ENCODE measurements at regions not wholly inside any gene's neighbourhood (a gene's known extent, or its start where the extent isn't known, plus 50 kb on each side); places are given as distances from the start of the nearest gene placed in this dataset.

DNA sequence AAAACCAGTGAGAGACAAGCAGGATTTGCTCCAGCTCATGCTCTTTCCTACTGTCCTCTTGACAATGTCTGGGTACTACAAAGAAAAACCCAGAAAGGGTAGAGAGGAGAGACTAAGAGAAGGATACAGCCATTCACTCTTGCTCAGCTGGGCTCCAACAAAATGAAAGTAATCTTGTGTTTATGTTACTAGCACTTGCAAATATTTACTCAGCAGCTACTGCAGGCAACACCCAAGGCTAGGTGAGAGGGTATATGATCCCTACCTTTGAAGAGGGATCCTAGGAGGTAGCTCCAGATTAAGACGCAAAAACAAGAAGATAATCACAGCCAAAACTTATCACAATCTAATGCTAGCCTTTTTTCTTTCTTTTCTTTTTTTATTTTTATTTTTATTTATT lies 329.6 kb upstream of the ACVR2A start:
- Histone ChIP-seq H3K27me3 (ENCODE audit: insufficient read depth, low read length) (no peaks in the 10 kb centered on the region), H2AFZ (ENCODE audit: low read depth, low read length, poor library complexity, severe bottlenecking) (no peak overlapping the region), H3K79me2 (ENCODE audit: insufficient read depth, low read length) (no peaks in the 10 kb centered on the region), H3K36me3 (ENCODE audit: control insufficient read depth in 1 of 2, insufficient read depth in 2 of 2, low read length in 2 of 2) (no peaks in the 10 kb centered on the region), H4K20me1 (ENCODE audit: insufficient read depth) (no peaks in the 10 kb centered on the region), H3K9ac (ENCODE audit: low read length) (no peak overlapping the region), H3K4me3 (replicated peaks in 1 of 2; ENCODE audit: low read depth in 1 of 2, low read length in 2 of 2) (no peak overlapping the region), H3K4me2 (ENCODE audit: low read length) (no peak overlapping the region), H3K9me2 (ENCODE audit: insufficient read depth) (no peaks in the 10 kb centered on the region), H3K4me1 (ENCODE audit: control insufficient read depth in 1 of 2, insufficient read depth in 2 of 2, low read length in 2 of 2) (no peaks in the 10 kb centered on the region), H3K27ac (ENCODE audit: low read depth, low read length) (no peak overlapping the region), H3K9me3 (ENCODE audit: control insufficient read depth in 1 of 2, insufficient read depth in 1 of 2, low read depth in 1 of 2, low read length in 2 of 2) (no peaks in the 10 kb centered on the region)
- intact Hi-C loops (cut with micrococcal nuclease) = no loop called here
- no peak for DNase-seq (ENCODE audit: low read depth, low spot score)
- POLR2A ChIA-PET = no interaction called here
- RAD21 ChIA-PET (ENCODE audit: low non-redundant PET in 1 of 2, low total read pairs in 2 of 2, uncharacterized antibody in 2 of 2, unreplicated experiment in 2 of 2) = no interaction called here
- CTCF ChIA-PET = no interaction called here
- TF ChIP-seq FOSL1 (IDR thresholded peaks at IDR 0.05; ENCODE audit: low read depth) = no peak
- TF ChIP-seq YY1 (IDR thresholded peaks at IDR 0.05; ENCODE audit: extremely low read depth, insufficient replicate concordance, low read depth, low read length) = no peak
- no peak for TF ChIP-seq ZFX (IDR thresholded peaks at IDR 0.05)
- TF ChIP-seq EGR1 (IDR thresholded peaks at IDR 0.05; ENCODE audit: low read depth) = no peak
- no peak for TF ChIP-seq TCF7L2 (IDR thresholded peaks at IDR 0.05; ENCODE audit: borderline replicate concordance, extremely low read depth, insufficient read depth, insufficient read length)
- TF ChIP-seq RAD21 (IDR thresholded peaks at IDR 0.05; ENCODE audit: low read depth) = no peak
- no peak for TF ChIP-seq SIN3A (IDR thresholded peaks at IDR 0.05; ENCODE audit: low read depth)
- no peak for TF ChIP-seq ZNF274 (IDR thresholded peaks at IDR 0.05; ENCODE audit: low read depth, low read length)
- no peak for TF ChIP-seq EZH2 (IDR thresholded peaks at IDR 0.05)
- TF ChIP-seq, protein P1, sequence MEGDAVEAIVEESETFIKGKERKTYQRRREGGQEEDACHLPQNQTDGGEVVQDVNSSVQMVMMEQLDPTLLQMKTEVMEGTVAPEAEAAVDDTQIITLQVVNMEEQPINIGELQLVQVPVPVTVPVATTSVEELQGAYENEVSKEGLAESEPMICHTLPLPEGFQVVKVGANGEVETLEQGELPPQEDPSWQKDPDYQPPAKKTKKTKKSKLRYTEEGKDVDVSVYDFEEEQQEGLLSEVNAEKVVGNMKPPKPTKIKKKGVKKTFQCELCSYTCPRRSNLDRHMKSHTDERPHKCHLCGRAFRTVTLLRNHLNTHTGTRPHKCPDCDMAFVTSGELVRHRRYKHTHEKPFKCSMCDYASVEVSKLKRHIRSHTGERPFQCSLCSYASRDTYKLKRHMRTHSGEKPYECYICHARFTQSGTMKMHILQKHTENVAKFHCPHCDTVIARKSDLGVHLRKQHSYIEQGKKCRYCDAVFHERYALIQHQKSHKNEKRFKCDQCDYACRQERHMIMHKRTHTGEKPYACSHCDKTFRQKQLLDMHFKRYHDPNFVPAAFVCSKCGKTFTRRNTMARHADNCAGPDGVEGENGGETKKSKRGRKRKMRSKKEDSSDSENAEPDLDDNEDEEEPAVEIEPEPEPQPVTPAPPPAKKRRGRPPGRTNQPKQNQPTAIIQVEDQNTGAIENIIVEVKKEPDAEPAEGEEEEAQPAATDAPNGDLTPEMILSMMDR (IDR thresholded peaks at IDR 0.05 in 2 of 3, conservative IDR thresholded peaks at IDR 0.05 in 1 of 3; ENCODE audit: borderline replicate concordance in 1 of 3, insufficient read depth in 1 of 3, low read depth in 2 of 3, low read length in 2 of 3) = no peak
- no peak for TF ChIP-seq CBX3 (IDR thresholded peaks at IDR 0.05; ENCODE audit: low read depth)
- TF ChIP-seq, protein P2, sequence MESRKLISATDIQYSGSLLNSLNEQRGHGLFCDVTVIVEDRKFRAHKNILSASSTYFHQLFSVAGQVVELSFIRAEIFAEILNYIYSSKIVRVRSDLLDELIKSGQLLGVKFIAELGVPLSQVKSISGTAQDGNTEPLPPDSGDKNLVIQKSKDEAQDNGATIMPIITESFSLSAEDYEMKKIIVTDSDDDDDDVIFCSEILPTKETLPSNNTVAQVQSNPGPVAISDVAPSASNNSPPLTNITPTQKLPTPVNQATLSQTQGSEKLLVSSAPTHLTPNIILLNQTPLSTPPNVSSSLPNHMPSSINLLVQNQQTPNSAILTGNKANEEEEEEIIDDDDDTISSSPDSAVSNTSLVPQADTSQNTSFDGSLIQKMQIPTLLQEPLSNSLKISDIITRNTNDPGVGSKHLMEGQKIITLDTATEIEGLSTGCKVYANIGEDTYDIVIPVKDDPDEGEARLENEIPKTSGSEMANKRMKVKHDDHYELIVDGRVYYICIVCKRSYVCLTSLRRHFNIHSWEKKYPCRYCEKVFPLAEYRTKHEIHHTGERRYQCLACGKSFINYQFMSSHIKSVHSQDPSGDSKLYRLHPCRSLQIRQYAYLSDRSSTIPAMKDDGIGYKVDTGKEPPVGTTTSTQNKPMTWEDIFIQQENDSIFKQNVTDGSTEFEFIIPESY (IDR thresholded peaks at IDR 0.05; ENCODE audit: extremely low read depth, insufficient replicate concordance, low read length) = no peak
- no TSS peak for BruUV-seq (replicated peaks)
- ATAC-seq = no peak
